HG02884 (cell line): ENCODE measurements at regions not wholly inside any gene's neighbourhood (a gene's known extent, or its start where the extent isn't known, plus 50 kb on each side); places are given as distances from the start of the nearest gene placed in this dataset.
"Not testable (repeated sequence)": the region's sequence is repeated elsewhere in the genome, so short reads cannot be mapped to it uniquely, and the experiment has no call there.

Experiments used
- ATAC-seq: cut with Tn5 transposase; IDR thresholded peaks from one replicate; pipeline ENCODE4 v1.9.1; 2021; ENCODE audit warnings: mild to moderate bottlenecking, moderate library complexity; ENCODE audit not compliant: unreplicated experiment

GRCh38 chr3:194858382-194858781 is 172.7 kb downstream of the FAM43A start:
- no peak for ATAC-seq

GRCh38 chr3:194860725-194861124 is 175.0 kb downstream of the FAM43A start:
- no peak for ATAC-seq

GRCh38 chr3:194861375-194861774 is 175.7 kb downstream of the FAM43A start:
- no peak for ATAC-seq

GRCh38 chr3:194865061-194865460 is 179.4 kb downstream of the FAM43A start:
- ATAC-seq: no peak

GRCh38 chr3:194865615-194866014 is 179.9 kb downstream of the FAM43A start:
- ATAC-seq: no peak

- ATAC-seq: no peak
Observed at GRCh38 chr3:194866236-194866635, 180.6 kb downstream of the FAM43A start.

GRCh38 chr3:194867270-194867983 is 181.7 kb downstream of the FAM43A start:
- ATAC-seq: no peak

GRCh38 chr3:194868831-194869230 is 183.1 kb downstream of the FAM43A start:
- ATAC-seq: no peak

- ATAC-seq: no peak
Observed at GRCh38 chr3:194869482-194870169, 183.9 kb downstream of the FAM43A start.

- no peak for ATAC-seq
Observed at GRCh38 chr3:194870394-194871110, 184.9 kb downstream of the FAM43A start.

GRCh38 chr3:194871143-194871863 is 185.6 kb downstream of the FAM43A start:
- peak; percentile 72 for ATAC-seq

- no peak for ATAC-seq
Observed at GRCh38 chr3:194871864-194872668, 186.4 kb downstream of the FAM43A start.

GRCh38 chr3:194872669-194872977 is 186.9 kb downstream of the FAM43A start:
- ATAC-seq: no peak

GRCh38 chr3:194873474-194873873 is 187.8 kb downstream of the FAM43A start:
- not testable (repeated sequence) for ATAC-seq

- no peak for ATAC-seq
Observed at GRCh38 chr3:194874206-194874605, 188.5 kb downstream of the FAM43A start.

- ATAC-seq: no peak
Observed at GRCh38 chr3:194874783-194875182, 189.1 kb downstream of the FAM43A start.

GRCh38 chr3:194875581-194876402 is 190.1 kb downstream of the FAM43A start:
- ATAC-seq: no peak

GRCh38 chr3:194876403-194877095 is 190.9 kb downstream of the FAM43A start:
- ATAC-seq: no peak
